ENCODE measurements at regions not wholly inside any gene's neighbourhood (a gene's known extent, or its start where the extent isn't known, plus 50 kb on each side); places are given as distances from the start of the nearest gene placed in this dataset.

DNA sequence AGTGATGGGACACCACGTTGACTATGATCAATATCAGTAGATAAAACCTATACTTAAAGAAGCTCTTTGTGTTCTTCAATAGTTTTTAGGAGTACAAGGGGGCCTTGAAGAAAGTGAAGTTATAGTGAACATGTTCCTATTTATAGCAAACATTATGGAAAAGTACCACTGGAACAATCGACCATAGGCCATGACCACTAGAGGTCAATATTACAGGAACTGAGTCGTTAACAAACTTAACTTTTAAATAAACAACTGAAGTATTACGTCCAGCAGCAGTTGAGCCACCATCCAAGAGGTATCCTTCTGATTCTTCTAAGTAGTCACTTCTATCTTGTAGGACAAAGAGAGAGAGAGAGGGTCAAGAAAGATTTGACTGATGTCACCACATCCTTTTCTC is 391.0 kb upstream of the SLITRK5 start:
- TF ChIP-seq, protein P1, sequence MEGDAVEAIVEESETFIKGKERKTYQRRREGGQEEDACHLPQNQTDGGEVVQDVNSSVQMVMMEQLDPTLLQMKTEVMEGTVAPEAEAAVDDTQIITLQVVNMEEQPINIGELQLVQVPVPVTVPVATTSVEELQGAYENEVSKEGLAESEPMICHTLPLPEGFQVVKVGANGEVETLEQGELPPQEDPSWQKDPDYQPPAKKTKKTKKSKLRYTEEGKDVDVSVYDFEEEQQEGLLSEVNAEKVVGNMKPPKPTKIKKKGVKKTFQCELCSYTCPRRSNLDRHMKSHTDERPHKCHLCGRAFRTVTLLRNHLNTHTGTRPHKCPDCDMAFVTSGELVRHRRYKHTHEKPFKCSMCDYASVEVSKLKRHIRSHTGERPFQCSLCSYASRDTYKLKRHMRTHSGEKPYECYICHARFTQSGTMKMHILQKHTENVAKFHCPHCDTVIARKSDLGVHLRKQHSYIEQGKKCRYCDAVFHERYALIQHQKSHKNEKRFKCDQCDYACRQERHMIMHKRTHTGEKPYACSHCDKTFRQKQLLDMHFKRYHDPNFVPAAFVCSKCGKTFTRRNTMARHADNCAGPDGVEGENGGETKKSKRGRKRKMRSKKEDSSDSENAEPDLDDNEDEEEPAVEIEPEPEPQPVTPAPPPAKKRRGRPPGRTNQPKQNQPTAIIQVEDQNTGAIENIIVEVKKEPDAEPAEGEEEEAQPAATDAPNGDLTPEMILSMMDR (conservative IDR thresholded peaks at IDR 0.05; ENCODE audit: low read depth), result no peak; the same call in 1 of the 2 replicates
- no peak overlapping the region for H3K27ac ChIP-seq
- no peak for DNase-seq (ENCODE audit: low spot score)
- ChIA-PET CTCF (interaction anchor here (0.7 to 1.0 kb wide), 2 partner anchors 13 to 267 kb away, joined by 3 to 6 read pairs; no protein-coding TSS in a partner anchor), POLR2A (ENCODE audit: low non-redundant PET) (no interaction called here)

DNA sequence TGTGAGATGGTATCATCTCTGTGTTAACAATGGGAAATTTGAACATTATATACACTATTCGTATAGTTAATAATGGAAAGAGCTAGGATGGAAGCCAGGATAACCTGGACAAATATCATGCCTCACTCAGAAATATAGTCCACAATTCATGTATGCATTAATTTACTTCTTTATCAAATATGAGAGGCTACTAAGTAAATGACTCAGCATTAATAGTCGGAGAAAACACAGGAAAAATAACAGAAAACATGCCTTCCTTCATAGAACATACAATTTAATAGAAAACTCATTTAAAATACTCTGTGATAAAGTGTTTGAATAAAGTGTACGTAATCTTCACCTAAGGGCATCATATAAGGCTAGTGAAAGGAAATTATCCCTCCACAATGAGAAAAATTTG is 383.4 kb upstream of the SLITRK5 start:
- H3K27ac ChIP-seq, result no peak overlapping the region
- CTCF ChIA-PET, result no interaction called here
- TF ChIP-seq, protein P1 (conservative IDR thresholded peaks at IDR 0.05; ENCODE audit: low read depth), result no peak
- POLR2A ChIA-PET (ENCODE audit: low non-redundant PET), result no interaction called here
- no peak for DNase-seq (ENCODE audit: low spot score)

DNA sequence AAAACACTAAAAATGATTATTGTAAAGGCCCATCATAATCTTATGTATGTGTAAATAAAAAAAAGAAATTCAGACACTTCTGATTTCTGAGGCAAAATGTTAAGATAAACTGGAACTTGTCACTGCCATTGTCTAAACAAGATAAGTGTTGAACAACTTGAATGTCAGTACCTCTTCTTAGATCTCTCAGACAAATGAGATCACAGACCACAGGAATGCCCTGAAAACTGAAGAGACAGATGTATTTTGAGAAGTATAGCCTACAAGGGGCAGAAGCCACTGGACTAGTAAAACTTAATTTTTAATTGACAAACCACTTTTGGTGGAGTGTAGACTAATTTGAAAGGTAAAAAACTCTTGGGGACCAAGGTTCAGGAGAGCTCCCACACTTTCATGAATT is 375.5 kb upstream of the SLITRK5 start:
- DNase-seq (ENCODE audit: low spot score), result no peak
- ChIA-PET POLR2A (ENCODE audit: low non-redundant PET) (no interaction called here), CTCF (interaction anchor here (0.7 kb wide), 1 partner anchor 21 kb away, joined by 3 read pairs; no protein-coding TSS in a partner anchor)

DNA sequence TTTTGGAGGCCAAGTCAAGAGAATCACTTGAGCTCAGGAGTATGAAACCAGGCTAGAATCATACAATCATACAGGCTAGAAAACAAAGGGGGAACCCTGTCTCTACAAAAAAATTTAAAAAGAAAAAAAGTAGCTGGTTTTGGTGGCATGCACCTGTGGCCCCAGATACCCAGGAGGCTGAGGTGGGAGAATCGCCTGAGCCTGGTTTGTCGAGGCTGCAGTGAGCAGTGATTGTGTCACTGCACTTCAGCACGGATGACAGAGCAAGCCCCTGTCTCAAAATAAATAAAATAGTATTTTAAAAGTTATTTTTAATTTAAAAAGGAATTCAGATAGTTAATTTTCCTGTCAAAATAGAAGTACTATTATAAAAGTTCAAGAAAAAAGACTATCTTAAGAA is 369.1 kb upstream of the SLITRK5 start:
- POLR2A ChIA-PET (ENCODE audit: low non-redundant PET), result no interaction called here
- TF ChIP-seq, protein P1 (conservative IDR thresholded peaks at IDR 0.05; ENCODE audit: low read depth), result no peak
- CTCF ChIA-PET, result no interaction called here

More for the DNA sequence above, 375.5 kb upstream of the SLITRK5 start:
- H3K27ac ChIP-seq, result no peak overlapping the region
- TF ChIP-seq, protein P1 (conservative IDR thresholded peaks at IDR 0.05; ENCODE audit: low read depth), result no peak

DNA sequence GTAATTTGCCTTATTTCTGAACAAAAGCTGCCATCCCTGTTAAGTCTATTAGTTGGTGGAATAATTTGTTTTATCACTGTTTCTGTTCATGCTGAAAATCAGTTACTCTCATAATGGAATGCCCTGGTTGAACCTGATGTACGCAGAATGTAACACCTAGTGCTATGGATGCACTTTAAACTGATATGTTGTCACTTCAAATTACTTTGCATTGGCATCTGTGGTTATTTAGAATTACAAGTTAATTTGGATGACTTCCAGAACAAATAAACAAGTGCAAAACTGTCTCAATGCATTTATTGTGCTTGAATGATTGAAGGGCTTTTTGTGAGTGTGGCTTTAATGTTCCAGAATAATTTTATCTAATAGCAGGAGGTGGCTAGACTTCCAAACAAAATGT is 368.2 kb upstream of the SLITRK5 start:
- H3K27ac ChIP-seq, result no peak overlapping the region
- ChIA-PET CTCF (no interaction called here), POLR2A (ENCODE audit: low non-redundant PET) (no interaction called here)
- no peak for DNase-seq (ENCODE audit: low spot score)
- TF ChIP-seq, protein P1 (conservative IDR thresholded peaks at IDR 0.05; ENCODE audit: low read depth), result no peak

More for the DNA sequence above, 369.1 kb upstream of the SLITRK5 start:
- no peak for DNase-seq (ENCODE audit: low spot score)
- H3K27ac ChIP-seq, result no peak overlapping the region

DNA sequence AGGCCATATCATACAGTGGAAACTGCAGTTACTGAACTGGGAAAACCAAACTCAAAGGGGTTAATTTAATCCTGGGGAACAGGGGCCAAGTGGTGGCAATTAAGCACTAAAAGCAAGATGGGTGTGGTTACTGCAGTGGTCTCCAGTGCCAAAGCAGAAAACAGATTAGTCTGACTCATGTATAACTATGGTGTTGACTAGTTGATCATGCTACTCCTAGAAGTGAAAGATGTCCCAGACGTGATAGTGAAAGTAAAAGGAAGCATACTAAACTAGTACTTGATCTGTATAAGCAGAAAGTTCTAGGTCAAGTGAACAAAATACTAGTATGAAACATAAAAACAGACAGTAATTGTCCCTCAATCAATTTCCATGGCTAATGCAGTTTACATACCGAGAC is 360.0 kb upstream of the SLITRK5 start:
- no peak for DNase-seq (ENCODE audit: low spot score)
- TF ChIP-seq, protein P1 (conservative IDR thresholded peaks at IDR 0.05; ENCODE audit: low read depth), result no peak
- CTCF ChIA-PET, result no interaction called here
- POLR2A ChIA-PET (ENCODE audit: low non-redundant PET), result no interaction called here
- no peak overlapping the region for H3K27ac ChIP-seq

DNA sequence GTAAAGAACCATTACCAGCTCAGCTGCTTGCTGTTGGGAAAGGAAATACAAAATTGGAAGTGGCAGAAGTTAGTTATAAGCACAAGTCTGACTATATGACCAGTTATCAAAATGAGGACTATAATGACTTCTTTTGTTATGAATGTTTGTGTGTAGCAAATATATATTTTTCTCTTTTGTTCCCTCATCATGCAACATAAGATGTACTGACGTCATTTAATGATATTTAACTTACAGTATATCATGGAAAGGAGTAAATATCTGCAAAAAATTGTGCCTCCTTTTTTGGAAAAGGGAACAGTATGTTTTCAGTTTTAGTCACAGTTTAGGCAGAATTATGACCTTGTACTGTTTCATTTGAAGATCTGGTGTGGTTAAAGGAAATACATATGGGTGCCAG is 356.3 kb upstream of the SLITRK5 start:
- H3K27ac ChIP-seq, result no peak overlapping the region
- ChIA-PET POLR2A (ENCODE audit: low non-redundant PET) (no interaction called here), CTCF (no interaction called here)
- TF ChIP-seq, protein P1 (conservative IDR thresholded peaks at IDR 0.05; ENCODE audit: low read depth), result no peak
- no peak for DNase-seq (ENCODE audit: low spot score)
